Neural cell (in vitro differentiated cells): ENCODE measurements at regions not wholly inside any gene's neighbourhood (a gene's known extent, or its start where the extent isn't known, plus 50 kb on each side); places are given as distances from the start of the nearest gene placed in this dataset.

Experiments used
- H2AFZ ChIP-seq: fragments of 200-600, 300-800 bp; sonication (generic), shearing (Covaris generic); 2 replicates; pipeline ENCODE4 v1.6.0; 2014; ENCODE audit warnings: low read depth, mild to moderate bottlenecking, antibody characterized with exemption, low read length, moderate library complexity
- H3F3A ChIP-seq: fragments of 200-600 bp; shearing (Covaris generic); 2 replicates; pipeline ENCODE4 v1.6.1; 2016; ENCODE audit warnings: mild to moderate bottlenecking, moderate library complexity, mixed read lengths, antibody characterized with exemption, low read length; ENCODE audit not compliant: insufficient read depth, poor library complexity, severe bottlenecking
- H3K27ac ChIP-seq: fragments of 200-600, 300-800 bp; sonication (generic), shearing (Covaris generic); 2 replicates; pipeline ENCODE4 v1.5.1; 2014; ENCODE audit warnings: mild to moderate bottlenecking, low read length, moderate library complexity
- H3K27me3 ChIP-seq: fragments of 300-800, 200-600 bp; sonication (generic), shearing (Covaris generic); 2 replicates; pipeline ENCODE4 v1.6.0; 2014; ENCODE audit warnings: mild to moderate bottlenecking, low read depth, low read length, moderate library complexity; ENCODE audit not compliant: insufficient read depth
- H3K36me3 ChIP-seq: fragments of 300-800, 200-600 bp; sonication (generic), shearing (Covaris generic); 2 replicates; pipeline ENCODE4 v1.5.1; 2014; ENCODE audit warnings: mild to moderate bottlenecking, antibody characterized with exemption, low read length, moderate library complexity; ENCODE audit not compliant: insufficient read depth
- H3K4me2 ChIP-seq: fragments of 300-800, 200-600 bp; sonication (generic), shearing (Covaris generic); 2 replicates; pipeline ENCODE4 v1.6.0; 2014; ENCODE audit warnings: mild to moderate bottlenecking, low read length
- H3K4me3 ChIP-seq: fragments of 300-800, 200-600 bp; sonication (generic), shearing (Covaris generic); 2 replicates; pipeline ENCODE4 v1.5.1; 2014; ENCODE audit warnings: mild to moderate bottlenecking, low read length, moderate library complexity
- H3K79me2 ChIP-seq: fragments of 200-600 bp; shearing (Covaris generic); replicated peaks from 2 replicates; pipeline ENCODE4 v1.6.0; 2014; ENCODE audit warnings: mild to moderate bottlenecking, low read length, moderate library complexity; ENCODE audit not compliant: insufficient read depth
- H3K9ac ChIP-seq: fragments of 300-800, 200-600 bp; sonication (generic), shearing (Covaris generic); 2 replicates; pipeline ENCODE4 v1.6.1; 2016; ENCODE audit warnings: mild to moderate bottlenecking, low read length, mixed read lengths
- H3K9me2 ChIP-seq: fragments of 200-600 bp; shearing (Covaris generic); 2 replicates; pipeline ENCODE4 v1.6.1; 2016; ENCODE audit warnings: mild to moderate bottlenecking, low read length, mixed read lengths; ENCODE audit not compliant: insufficient read depth
- H3K9me3 ChIP-seq: fragments of 200-600, 300-800 bp; sonication (generic), shearing (Covaris generic); 2 replicates; pipeline ENCODE4 v1.6.1; 2016; ENCODE audit warnings: mild to moderate bottlenecking, mixed run types, low read length, moderate library complexity, mixed read lengths
- H4K20me1 ChIP-seq: fragments of 200-600 bp; shearing (Covaris generic); 2 replicates; pipeline ENCODE4 v1.6.1; 2016; ENCODE audit warnings: mild to moderate bottlenecking, mixed run types; ENCODE audit not compliant: insufficient read depth
- CTCF ChIP-seq: fragments of 450-650 bp; IDR thresholded peaks from 2 replicates; pipeline ENCODE4 v1.5.1; 2014; ENCODE audit warnings: antibody characterized with exemption, mild to moderate bottlenecking, moderate library complexity; ENCODE audit not compliant: poor library complexity, severe bottlenecking
- EP300 ChIP-seq: fragments of 450-650 bp; conservative IDR thresholded peaks from 2 replicates; pipeline ENCODE4 v1.6.1; 2014; ENCODE audit warnings: antibody characterized with exemption, mild to moderate bottlenecking, moderate library complexity; ENCODE audit not compliant: poor library complexity, severe bottlenecking
- EZH2 ChIP-seq: fragments of 200-600, 300-800 bp; shearing (Covaris generic), sonication (generic); IDR thresholded peaks from 2 replicates; pipeline ENCODE4 v1.6.1; 2014; ENCODE audit warnings: antibody characterized with exemption, low read length, borderline replicate concordance, mild to moderate bottlenecking; ENCODE audit not compliant: insufficient read depth, poor library complexity, severe bottlenecking
- MXI1 ChIP-seq: fragments of 450-650 bp; conservative IDR thresholded peaks from 2 replicates; pipeline ENCODE4 v1.6.1; 2014; ENCODE audit warnings: antibody characterized with exemption, mild to moderate bottlenecking; ENCODE audit not compliant: poor library complexity, severe bottlenecking
- POLR2AphosphoS5 ChIP-seq: IDR thresholded peaks from 2 replicates; pipeline ENCODE4 v1.6.1; 2012
- RAD21 ChIP-seq: fragments of 450-650 bp; conservative IDR thresholded peaks from 2 replicates; pipeline ENCODE4 v1.6.1; 2014; ENCODE audit warnings: antibody characterized with exemption, mild to moderate bottlenecking, moderate library complexity
- REST ChIP-seq: IDR thresholded peaks from 2 replicates; pipeline ENCODE4 v1.6.1; 2012; ENCODE audit warnings: borderline replicate concordance
- SMC3 ChIP-seq: fragments of 450-650 bp; conservative IDR thresholded peaks from 2 replicates; pipeline ENCODE4 v1.6.1; 2014; ENCODE audit warnings: antibody characterized with exemption, mild to moderate bottlenecking, moderate library complexity; ENCODE audit not compliant: poor library complexity
- TAF1 ChIP-seq: IDR thresholded peaks from 2 replicates; pipeline ENCODE4 v1.6.1; 2012; ENCODE audit warnings: low read depth

DNA sequence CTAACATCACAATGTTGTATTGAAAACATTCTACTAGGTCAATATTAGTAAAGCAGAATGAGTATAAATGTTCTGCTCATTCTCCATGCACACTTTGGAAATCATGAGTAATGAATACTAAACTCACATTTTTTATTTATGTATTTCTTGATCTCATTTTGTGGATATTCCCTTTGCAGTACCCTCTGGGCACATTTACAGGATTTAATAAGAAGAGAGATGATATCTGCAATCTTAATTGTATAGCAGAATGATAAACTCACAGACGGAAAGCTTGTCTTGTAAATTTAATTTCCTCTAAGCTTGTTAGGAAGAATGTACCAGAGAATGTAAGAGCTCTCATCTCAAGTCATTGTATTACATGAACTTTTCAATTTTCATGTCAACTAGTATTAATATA lies 1279.7 kb downstream of the PCDH7 start:
- Histone ChIP-seq H2AFZ (no peak overlapping the region), H3K9me3 (no peaks in the 10 kb centered on the region), H3K9ac (no peak overlapping the region), H3K79me2 (no peaks in the 10 kb centered on the region), H3K27ac (no peak overlapping the region), H4K20me1 (no peaks in the 10 kb centered on the region), H3F3A (no peaks in the 10 kb centered on the region), H3K4me3 (no peak overlapping the region), H3K27me3 (no peaks in the 10 kb centered on the region), H3K4me2 (no peak overlapping the region), H3K36me3 (no peaks in the 10 kb centered on the region), H3K9me2 (no peaks in the 10 kb centered on the region)
- TF ChIP-seq EZH2 (no peak), SMC3 (no peak), RAD21 (no peak), TAF1 (no peak), EP300 (no peak), CTCF (no peak)

- Histone ChIP-seq H3K9me3 (no peaks in the 10 kb centered on the region), H3K9me2 (no peaks in the 10 kb centered on the region), H2AFZ (no peak overlapping the region), H3K4me3 (no peak overlapping the region), H3K79me2 (no peaks in the 10 kb centered on the region), H3K9ac (no peak overlapping the region), H3K4me2 (no peak overlapping the region), H3K27me3 (no peaks in the 10 kb centered on the region), H3K36me3 (no peaks in the 10 kb centered on the region), H3K27ac (no peak overlapping the region), H4K20me1 (no peaks in the 10 kb centered on the region), H3F3A (no peaks in the 10 kb centered on the region)
- TF ChIP-seq MXI1 (no peak), EZH2 (no peak), SMC3 (no peak), POLR2AphosphoS5 (no peak), EP300 (no peak), TAF1 (no peak), RAD21 (no peak), CTCF (no peak), REST (no peak)
These were observed 1280.8 kb downstream of the PCDH7 start for GRCh38 chr4:32000846-32001488.
